ENCODE measurements at regions not wholly inside any gene's neighbourhood (a gene's known extent, or its start where the extent isn't known, plus 50 kb on each side); places are given as distances from the start of the nearest gene placed in this dataset.

DNA sequence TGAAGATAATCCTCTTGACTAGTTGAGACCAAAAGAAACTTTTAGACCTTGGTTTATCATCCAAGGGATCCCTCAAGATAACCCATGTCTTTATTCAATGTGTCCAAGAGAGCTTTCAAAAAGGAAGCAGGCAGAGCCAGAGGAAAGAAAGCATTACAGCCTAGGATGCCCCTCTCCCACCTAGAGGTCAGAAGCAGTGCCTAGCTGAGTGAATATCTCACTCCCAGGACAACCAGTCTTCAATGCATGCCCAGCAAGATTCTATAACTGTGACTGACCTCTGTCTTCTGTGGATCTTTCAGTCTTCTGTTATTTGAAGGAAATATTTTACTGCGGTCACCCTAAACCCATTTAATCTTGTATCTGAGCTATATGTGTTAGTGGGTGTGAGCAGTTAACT, 537.2 kb upstream of the CPEB2 start:
- intact Hi-C loops (cut with DNase I; ENCODE audit: low total_unique reads): no loop called here
- no peaks in the 10 kb centered on the region for H3K9me3 ChIP-seq
- no peaks in the 10 kb centered on the region for H3K27me3 ChIP-seq
- no peak for DNase-seq
- in situ Hi-C loops (cut with MboI; ENCODE audit: low sequenced_read_pairs in 4 of 4): no loop called here
- ATAC-seq: no peak
- H3K4me1 ChIP-seq: no peaks in the 10 kb centered on the region
- no peak overlapping the region for H3K4me3 ChIP-seq
- TF ChIP-seq POLR2A (IDR thresholded peaks at IDR 0.05): no peak
- TF ChIP-seq, protein P1, sequence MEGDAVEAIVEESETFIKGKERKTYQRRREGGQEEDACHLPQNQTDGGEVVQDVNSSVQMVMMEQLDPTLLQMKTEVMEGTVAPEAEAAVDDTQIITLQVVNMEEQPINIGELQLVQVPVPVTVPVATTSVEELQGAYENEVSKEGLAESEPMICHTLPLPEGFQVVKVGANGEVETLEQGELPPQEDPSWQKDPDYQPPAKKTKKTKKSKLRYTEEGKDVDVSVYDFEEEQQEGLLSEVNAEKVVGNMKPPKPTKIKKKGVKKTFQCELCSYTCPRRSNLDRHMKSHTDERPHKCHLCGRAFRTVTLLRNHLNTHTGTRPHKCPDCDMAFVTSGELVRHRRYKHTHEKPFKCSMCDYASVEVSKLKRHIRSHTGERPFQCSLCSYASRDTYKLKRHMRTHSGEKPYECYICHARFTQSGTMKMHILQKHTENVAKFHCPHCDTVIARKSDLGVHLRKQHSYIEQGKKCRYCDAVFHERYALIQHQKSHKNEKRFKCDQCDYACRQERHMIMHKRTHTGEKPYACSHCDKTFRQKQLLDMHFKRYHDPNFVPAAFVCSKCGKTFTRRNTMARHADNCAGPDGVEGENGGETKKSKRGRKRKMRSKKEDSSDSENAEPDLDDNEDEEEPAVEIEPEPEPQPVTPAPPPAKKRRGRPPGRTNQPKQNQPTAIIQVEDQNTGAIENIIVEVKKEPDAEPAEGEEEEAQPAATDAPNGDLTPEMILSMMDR (IDR thresholded peaks at IDR 0.05 in 4 of 5, conservative IDR thresholded peaks at IDR 0.05 in 1 of 5): no peak
- no peaks in the 10 kb centered on the region for H3K36me3 ChIP-seq
- no peak overlapping the region for H3K27ac ChIP-seq

GRCh38 chr4:14465507-14465906, 536.8 kb upstream of the CPEB2 start:
- H3K9me3 ChIP-seq: no peaks in the 10 kb centered on the region
- in situ Hi-C loops (cut with MboI; ENCODE audit: low sequenced_read_pairs in 4 of 4): no loop called here
- H3K36me3 ChIP-seq: no peaks in the 10 kb centered on the region
- ATAC-seq (no peak), DNase-seq (no peak)
- TF ChIP-seq, protein P1 (IDR thresholded peaks at IDR 0.05 in 4 of 5, conservative IDR thresholded peaks at IDR 0.05 in 1 of 5): no peak
- no peak for TF ChIP-seq POLR2A (IDR thresholded peaks at IDR 0.05)
- H3K4me3 ChIP-seq: no peak overlapping the region
- no peaks in the 10 kb centered on the region for H3K27me3 ChIP-seq
- no peak overlapping the region for H3K27ac ChIP-seq
- no peaks in the 10 kb centered on the region for H3K4me1 ChIP-seq
- intact Hi-C loops (cut with DNase I; ENCODE audit: low total_unique reads): no loop called here

- Histone ChIP-seq H3K9me3 (no peaks in the 10 kb centered on the region), H3K36me3 (no peaks in the 10 kb centered on the region), H3K27me3 (no peaks in the 10 kb centered on the region), H3K4me3 (no peak overlapping the region), H3K27ac (no peak overlapping the region), H3K4me1 (no peaks in the 10 kb centered on the region)
- in situ Hi-C loops (cut with MboI; ENCODE audit: low sequenced_read_pairs in 4 of 4): no loop called here
- intact Hi-C loops (cut with DNase I; ENCODE audit: low total_unique reads): no loop called here
- no peak for TF ChIP-seq POLR2A (IDR thresholded peaks at IDR 0.05)
- TF ChIP-seq, protein P1 (IDR thresholded peaks at IDR 0.05 in 4 of 5, conservative IDR thresholded peaks at IDR 0.05 in 1 of 5): no peak
- DNase-seq (no peak), ATAC-seq (no peak)
These were observed 523.8 kb upstream of the CPEB2 start for GRCh38 chr4:14478504-14478903.

- DNase-seq (no peak), ATAC-seq (no peak)
- Histone ChIP-seq H3K4me3 (no peak overlapping the region), H3K9me3 (no peaks in the 10 kb centered on the region), H3K4me1 (no peaks in the 10 kb centered on the region), H3K27me3 (no peaks in the 10 kb centered on the region), H3K27ac (no peak overlapping the region), H3K36me3 (no peaks in the 10 kb centered on the region)
- TF ChIP-seq, protein P1 (IDR thresholded peaks at IDR 0.05 in 4 of 5, conservative IDR thresholded peaks at IDR 0.05 in 1 of 5): no peak
- TF ChIP-seq POLR2A (IDR thresholded peaks at IDR 0.05): no peak
- intact Hi-C loops (cut with DNase I; ENCODE audit: low total_unique reads): no loop called here
- in situ Hi-C loops (cut with MboI; ENCODE audit: low sequenced_read_pairs in 4 of 4): no loop called here
These were observed 505.9 kb upstream of the CPEB2 start for GRCh38 chr4:14496408-14496807.

DNA sequence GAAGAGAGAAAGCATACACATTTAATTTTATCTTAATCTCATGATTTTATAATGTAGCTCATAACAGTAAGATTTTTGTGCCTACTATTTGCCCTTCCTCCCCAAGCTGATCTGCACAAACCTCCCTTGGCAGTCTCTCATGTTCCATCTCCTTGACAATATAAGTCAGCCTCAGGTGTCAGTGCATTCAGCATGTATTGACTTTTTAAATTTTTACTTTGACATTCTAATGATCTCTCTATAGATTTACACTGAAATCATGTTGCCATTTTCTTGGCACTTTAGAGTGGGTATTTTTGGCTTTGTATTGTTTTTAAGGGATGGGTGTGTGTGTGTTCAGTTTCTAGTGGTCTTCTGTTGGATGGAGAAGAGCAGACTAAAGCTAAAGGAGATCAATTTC, 505.3 kb upstream of the CPEB2 start:
- in situ Hi-C loops (cut with MboI; ENCODE audit: low sequenced_read_pairs in 4 of 4): no loop called here
- intact Hi-C loops (cut with DNase I; ENCODE audit: low total_unique reads): no loop called here

More for the DNA sequence above, 505.3 kb upstream of the CPEB2 start:
- ATAC-seq (no peak), DNase-seq (no peak)
- Histone ChIP-seq H3K36me3 (no peaks in the 10 kb centered on the region), H3K4me3 (no peak overlapping the region), H3K4me1 (no peaks in the 10 kb centered on the region), H3K9me3 (no peaks in the 10 kb centered on the region), H3K27ac (no peak overlapping the region), H3K27me3 (no peaks in the 10 kb centered on the region)
- TF ChIP-seq, protein P1 (IDR thresholded peaks at IDR 0.05 in 4 of 5, conservative IDR thresholded peaks at IDR 0.05 in 1 of 5): no peak
- no peak for TF ChIP-seq POLR2A (IDR thresholded peaks at IDR 0.05)

Data from gastrocnemius medialis (tissue), 4 donors.